ENCODE measurements at regions not wholly inside any gene's neighbourhood (a gene's known extent, or its start where the extent isn't known, plus 50 kb on each side); places are given as distances from the start of the nearest gene placed in this dataset.

GRCh38 chr17:77446940-77447634 is 306.3 kb downstream of the SEC14L1 start:
- Mint-ChIP-seq H3K36me3 (peaks cover 18% of the 10 kb centered on the region), H3K4me3 (peak overlapping the region; percentile 85), H3K9me3 (no peaks in the 10 kb centered on the region), H3K4me1 (peaks cover 70% of the 10 kb centered on the region), H3K27me3 (no peaks in the 10 kb centered on the region), H3K27ac (peak overlapping the region; percentile 90)
- DNase-seq (no peak), ATAC-seq (ENCODE audit: low read depth) (no peak)
- POLR2A ChIA-PET = interaction anchor here (1.2 to 8.6 kb wide), 3 partner anchors 8 to 13 kb away, joined by 3 to 241 read pairs (median 66); no protein-coding TSS in a partner anchor

GRCh38 chr17:77449373-77449907 is 308.7 kb downstream of the SEC14L1 start:
- POLR2A ChIA-PET = interaction anchor here (0.7 to 8.6 kb wide), 9 partner anchors 10 to 67 kb away, joined by 3 to 241 read pairs (median 4); no protein-coding TSS in a partner anchor
- peaks cover 63% of the 10 kb centered on the region for H3K4me1 Mint-ChIP-seq
- H3K36me3 Mint-ChIP-seq = peaks cover 22% of the 10 kb centered on the region
- no peaks in the 10 kb centered on the region for H3K27me3 Mint-ChIP-seq
- peak overlapping the region; percentile 99 for H3K4me3 Mint-ChIP-seq
- no peaks in the 10 kb centered on the region for H3K9me3 Mint-ChIP-seq
- peak overlapping the region; percentile 94 for H3K27ac Mint-ChIP-seq
- ATAC-seq (ENCODE audit: low read depth) (no peak), DNase-seq (no peak)

- H3K4me1 Mint-ChIP-seq = peaks cover 57% of the 10 kb centered on the region
- peak overlapping the region; percentile 94 for H3K27ac Mint-ChIP-seq
- ATAC-seq (ENCODE audit: low read depth) (no peak), DNase-seq (no peak)
- H3K9me3 Mint-ChIP-seq = no peaks in the 10 kb centered on the region
- H3K27me3 Mint-ChIP-seq = no peaks in the 10 kb centered on the region
- H3K4me3 Mint-ChIP-seq = peak overlapping the region; percentile 99
- POLR2A ChIA-PET = interaction anchor here (0.6 to 8.6 kb wide), 12 partner anchors 10 to 76 kb away, joined by 3 to 241 read pairs (median 4); no protein-coding TSS in a partner anchor
- H3K36me3 Mint-ChIP-seq = peaks cover 25% of the 10 kb centered on the region
Measured at GRCh38 chr17:77449908-77450741, 309.4 kb downstream of the SEC14L1 start.

GRCh38 chr17:77450742-77451244 is 310.0 kb downstream of the SEC14L1 start:
- peak overlapping the region; percentile 94 for H3K27ac Mint-ChIP-seq
- DNase-seq = no peak
- POLR2A ChIA-PET = interaction anchor here (0.6 to 8.6 kb wide), 8 partner anchors 9 to 77 kb away, joined by 3 to 241 read pairs (median 7); no protein-coding TSS in a partner anchor
- no peaks in the 10 kb centered on the region for H3K9me3 Mint-ChIP-seq
- no peaks in the 10 kb centered on the region for H3K27me3 Mint-ChIP-seq
- H3K36me3 Mint-ChIP-seq = peaks cover 31% of the 10 kb centered on the region
- H3K4me3 Mint-ChIP-seq = peak overlapping the region; percentile 99
- ATAC-seq (ENCODE audit: low read depth) = no peak
- peaks cover 54% of the 10 kb centered on the region for H3K4me1 Mint-ChIP-seq

GRCh38 chr17:77451245-77451893 is 310.6 kb downstream of the SEC14L1 start:
- ATAC-seq (ENCODE audit: low read depth) = peak; percentile 48
- Mint-ChIP-seq H3K27me3 (no peaks in the 10 kb centered on the region), H3K36me3 (peaks cover 33% of the 10 kb centered on the region), H3K4me3 (peak overlapping the region; percentile 99), H3K27ac (peak overlapping the region; percentile 94), H3K4me1 (peaks cover 51% of the 10 kb centered on the region), H3K9me3 (no peaks in the 10 kb centered on the region)
- peak; percentile 85 for DNase-seq
- POLR2A ChIA-PET = interaction anchor here (0.6 to 8.6 kb wide), 15 partner anchors 9 to 507 kb away, joined by 3 to 241 read pairs (median 4); partner anchors contain the start of gene TNRC6C

- ATAC-seq (ENCODE audit: low read depth) (no peak), DNase-seq (peak; percentile 56)
- Mint-ChIP-seq H3K27me3 (no peaks in the 10 kb centered on the region), H3K9me3 (no peaks in the 10 kb centered on the region), H3K27ac (peak overlapping the region; percentile 94), H3K4me1 (peaks cover 51% of the 10 kb centered on the region), H3K4me3 (peak overlapping the region; percentile 99), H3K36me3 (peaks cover 36% of the 10 kb centered on the region)
- POLR2A ChIA-PET = interaction anchor here (0.7 to 8.6 kb wide), 16 partner anchors 8 to 506 kb away, joined by 3 to 241 read pairs (median 4); partner anchors contain the start of gene TNRC6C
Measured at GRCh38 chr17:77451894-77452852, 311.4 kb downstream of the SEC14L1 start.

- Mint-ChIP-seq H3K9me3 (no peaks in the 10 kb centered on the region), H3K4me1 (peaks cover 58% of the 10 kb centered on the region), H3K27me3 (no peaks in the 10 kb centered on the region), H3K27ac (peak overlapping the region; percentile 94), H3K36me3 (peaks cover 40% of the 10 kb centered on the region), H3K4me3 (peak overlapping the region; percentile 99)
- peak; percentile 70 for DNase-seq
- POLR2A ChIA-PET = interaction anchor here (0.6 to 8.6 kb wide), 14 partner anchors 9 to 961 kb away, joined by 3 to 241 read pairs (median 5); partner anchors contain the start of gene TNRC6C
- ATAC-seq (ENCODE audit: low read depth) = peak; percentile 48
Measured at GRCh38 chr17:77453613-77454241, 313.0 kb downstream of the SEC14L1 start.

GRCh38 chr17:77454242-77455095 is 313.7 kb downstream of the SEC14L1 start:
- DNase-seq (peak; percentile 60), ATAC-seq (ENCODE audit: low read depth) (no peak)
- Mint-ChIP-seq H3K27me3 (no peaks in the 10 kb centered on the region), H3K4me3 (peak overlapping the region; percentile 99), H3K4me1 (peaks cover 58% of the 10 kb centered on the region), H3K36me3 (peaks cover 42% of the 10 kb centered on the region), H3K9me3 (no peaks in the 10 kb centered on the region), H3K27ac (peak overlapping the region; percentile 94)
- POLR2A ChIA-PET = interaction anchor here (0.6 to 8.6 kb wide), 15 partner anchors 8 to 713 kb away, joined by 3 to 241 read pairs (median 5); partner anchors contain the start of gene TNRC6C

GRCh38 chr17:77455111-77455890 is 314.5 kb downstream of the SEC14L1 start:
- Mint-ChIP-seq H3K4me3 (peak overlapping the region; percentile 99), H3K36me3 (peaks cover 42% of the 10 kb centered on the region), H3K27me3 (no peaks in the 10 kb centered on the region), H3K4me1 (peaks cover 55% of the 10 kb centered on the region), H3K27ac (peak overlapping the region; percentile 94), H3K9me3 (no peaks in the 10 kb centered on the region)
- ATAC-seq (ENCODE audit: low read depth) (no peak), DNase-seq (peak; percentile 52)
- POLR2A ChIA-PET = interaction anchor here (0.8 to 8.6 kb wide), 6 partner anchors 11 to 81 kb away, joined by 3 to 241 read pairs (median 6); no protein-coding TSS in a partner anchor

GRCh38 chr17:77455891-77456260 is 315.1 kb downstream of the SEC14L1 start:
- no peaks in the 10 kb centered on the region for H3K9me3 Mint-ChIP-seq
- H3K27me3 Mint-ChIP-seq = no peaks in the 10 kb centered on the region
- POLR2A ChIA-PET = interaction anchor here (0.6 to 7.5 kb wide), 4 partner anchors 17 to 65 kb away, joined by 4 to 52 read pairs (median 4); no protein-coding TSS in a partner anchor
- DNase-seq = peak; percentile 29
- H3K27ac Mint-ChIP-seq = peak overlapping the region; percentile 94
- peaks cover 56% of the 10 kb centered on the region for H3K4me1 Mint-ChIP-seq
- H3K4me3 Mint-ChIP-seq = peak overlapping the region; percentile 99
- H3K36me3 Mint-ChIP-seq = peaks cover 42% of the 10 kb centered on the region
- no peak for ATAC-seq (ENCODE audit: low read depth)

All from activated naive CD8-positive, alpha-beta T cell treated with anti-CD3 and anti-CD28 coated beads, Interleukin-2, amount 10 ng/mL, durations not matched to agents 7 days and 5 days (primary cell).